Erythroblast (primary cell): ENCODE measurements at regions not wholly inside any gene's neighbourhood (a gene's known extent, or its start where the extent isn't known, plus 50 kb on each side); places are given as distances from the start of the nearest gene placed in this dataset.

ENCODE experiments used
- DNase-seq, 2 experiments: peaks; one replicate each; lab custom pipeline; 2025; lab: John Stamatoyannopoulos, UW
- GATA1 ChIP-seq: IDR thresholded peaks from 2 replicates; pipeline ENCODE4 v1.6.1; 2011; ENCODE audit warnings: low read depth, mild to moderate bottlenecking, control low read depth, low read length, moderate library complexity
- POLR2A ChIP-seq: IDR thresholded peaks from 2 replicates; pipeline ENCODE4 v1.6.1; 2011; ENCODE audit warnings: mild to moderate bottlenecking, low read length

DNA sequence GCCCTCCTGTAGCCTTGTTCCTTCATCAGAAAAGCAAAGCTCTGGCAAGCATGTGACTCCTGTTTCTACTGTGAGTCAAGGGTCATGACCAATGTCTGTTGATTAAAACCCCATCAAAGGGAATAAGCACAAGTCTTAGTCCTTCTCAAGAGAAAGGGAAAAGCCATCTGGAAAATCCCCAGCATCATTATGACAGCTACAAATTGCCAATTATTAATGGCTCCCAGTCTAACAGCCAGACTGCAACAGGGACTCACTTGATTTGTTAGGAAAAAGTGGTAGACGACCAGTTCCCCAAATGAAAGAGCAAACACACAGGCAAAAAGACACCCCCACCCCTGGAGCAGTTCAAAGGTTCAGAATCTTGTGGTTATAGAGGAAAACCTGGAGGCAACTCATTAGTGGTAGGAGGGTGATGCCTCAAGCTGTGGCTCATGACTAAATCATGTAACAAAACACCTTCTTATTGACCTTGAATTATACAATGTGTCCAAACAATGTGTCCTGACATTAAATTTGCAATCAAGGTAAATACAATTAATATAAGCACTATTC is 315.7 kb downstream of the HNRNPD start:
- no peak for DNase-seq
- TF ChIP-seq GATA1 (no peak), POLR2A (no peak)

DNA sequence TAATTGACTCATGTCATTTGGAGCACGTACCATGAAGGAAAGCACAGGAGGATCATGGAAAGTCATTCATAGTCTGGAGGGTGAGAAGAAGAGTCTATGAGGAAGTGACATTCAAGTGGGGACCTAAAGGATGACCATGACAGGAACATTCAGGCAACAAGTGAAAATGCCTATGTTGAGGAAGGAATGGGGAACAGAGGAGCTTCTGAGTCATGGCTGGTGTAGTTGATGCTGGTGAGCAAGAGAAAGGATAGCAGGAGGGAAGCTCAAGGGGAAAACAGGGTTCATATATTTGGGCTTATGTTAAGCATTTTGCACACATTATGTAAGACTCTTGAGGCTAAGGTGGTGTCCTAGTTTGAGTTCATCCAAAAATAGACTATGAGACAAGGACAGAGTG is 318.6 kb downstream of the HNRNPD start:
- DNase-seq = no peak
- TF ChIP-seq POLR2A = no peak

DNA sequence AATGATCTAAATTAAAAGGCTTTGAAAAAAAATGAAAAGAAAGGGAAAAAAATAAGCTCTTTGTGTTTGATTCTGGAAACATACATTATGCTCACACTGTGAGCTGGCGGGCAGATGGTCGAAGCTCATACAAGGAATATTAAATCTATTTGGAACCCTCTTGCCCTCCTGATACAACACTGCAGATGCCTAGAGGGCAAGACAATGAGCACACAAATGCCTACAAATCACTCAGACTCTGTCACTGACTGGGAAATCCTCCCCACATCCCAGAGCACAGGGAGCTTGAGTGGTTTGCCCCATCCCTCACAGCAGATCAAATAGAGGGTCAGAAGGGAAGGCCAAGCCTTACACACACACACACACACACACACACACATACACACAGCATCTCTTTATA is 320.4 kb downstream of the HNRNPD start:
- TF ChIP-seq POLR2A = no peak
- TF ChIP-seq GATA1 = no peak
- DNase-seq = no peak

DNA sequence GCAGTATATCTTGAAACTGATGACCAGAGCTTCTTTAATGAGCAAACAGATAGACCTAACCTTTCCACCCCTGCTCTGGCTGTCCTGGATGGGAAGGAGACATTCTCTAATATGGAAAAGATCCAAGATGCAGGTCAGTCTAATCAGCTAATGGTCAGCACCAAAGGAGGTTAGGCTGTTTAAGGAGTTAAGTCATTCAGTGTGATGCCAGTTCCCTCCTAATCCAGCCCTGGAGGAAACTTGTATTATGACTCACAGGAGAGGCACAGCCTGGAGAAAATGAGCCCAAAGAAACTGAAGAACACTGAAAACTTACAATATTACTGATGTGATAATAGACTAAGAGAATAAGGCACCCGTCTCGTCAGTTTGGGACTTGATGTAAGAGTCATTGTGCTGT is 323.0 kb downstream of the HNRNPD start:
- DNase-seq = no peak
- TF ChIP-seq GATA1 (no peak), POLR2A (no peak)

DNA sequence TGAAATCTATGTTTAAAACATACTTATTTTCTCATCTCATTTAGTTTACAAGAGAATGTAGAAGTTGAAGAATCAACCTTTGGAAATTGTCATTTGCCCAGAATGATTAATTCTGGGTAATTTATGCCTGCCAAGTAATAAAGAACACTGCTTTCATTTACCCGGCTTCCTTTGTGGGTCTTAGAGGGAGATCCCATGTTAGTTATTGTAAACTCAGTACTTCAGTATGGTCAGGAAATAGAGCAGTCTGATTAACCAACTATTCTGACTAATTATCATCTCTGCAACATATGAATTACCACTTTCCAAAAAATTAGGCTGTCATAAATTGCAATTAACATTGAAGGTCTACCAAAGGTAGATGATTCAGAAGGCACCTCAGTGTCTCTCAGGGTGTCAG is 324.5 kb downstream of the HNRNPD start:
- TF ChIP-seq POLR2A (no peak), GATA1 (no peak)
- DNase-seq = no peak

DNA sequence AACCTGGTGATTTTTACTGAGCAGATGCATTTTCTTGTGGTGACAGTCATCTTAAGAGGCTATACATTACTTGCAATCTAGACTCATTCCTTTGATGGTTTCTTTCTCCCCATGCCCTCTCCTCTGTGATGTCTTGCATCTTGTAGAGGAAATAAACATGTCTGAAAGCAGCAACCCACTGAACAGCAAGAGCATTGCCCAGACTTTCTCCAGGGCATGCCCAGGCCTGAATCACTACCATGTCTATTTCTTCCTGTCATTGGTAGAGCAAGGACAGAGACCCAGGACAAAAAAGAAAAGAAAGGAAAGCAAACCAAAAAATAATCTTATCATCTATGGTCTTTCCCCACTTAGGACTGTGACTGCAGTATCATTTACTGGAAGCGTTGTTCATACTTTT is 326.1 kb downstream of the HNRNPD start:
- no peak for DNase-seq
- TF ChIP-seq POLR2A (no peak), GATA1 (no peak)

DNA sequence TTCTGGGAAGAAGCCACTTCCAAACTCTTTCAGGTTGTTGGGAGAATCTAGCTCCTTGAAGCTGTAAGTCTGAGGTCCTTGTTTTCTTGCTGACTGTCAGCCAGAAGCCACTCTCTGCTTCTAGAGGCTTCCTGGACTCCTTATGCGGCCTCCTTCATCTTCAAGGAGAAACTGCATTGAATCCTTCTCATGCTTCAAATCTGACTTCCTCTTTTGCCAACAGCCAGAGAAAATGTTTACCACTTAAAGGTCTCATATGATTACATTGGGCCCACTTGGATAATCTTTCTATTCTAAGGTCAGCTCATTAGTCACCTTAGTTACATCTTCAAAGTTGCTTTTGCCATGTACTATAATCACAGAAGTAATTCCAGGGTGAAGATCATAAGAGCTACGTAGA is 327.0 kb downstream of the HNRNPD start:
- DNase-seq = no peak
- no peak for TF ChIP-seq GATA1
- TF ChIP-seq POLR2A = no peak

DNA sequence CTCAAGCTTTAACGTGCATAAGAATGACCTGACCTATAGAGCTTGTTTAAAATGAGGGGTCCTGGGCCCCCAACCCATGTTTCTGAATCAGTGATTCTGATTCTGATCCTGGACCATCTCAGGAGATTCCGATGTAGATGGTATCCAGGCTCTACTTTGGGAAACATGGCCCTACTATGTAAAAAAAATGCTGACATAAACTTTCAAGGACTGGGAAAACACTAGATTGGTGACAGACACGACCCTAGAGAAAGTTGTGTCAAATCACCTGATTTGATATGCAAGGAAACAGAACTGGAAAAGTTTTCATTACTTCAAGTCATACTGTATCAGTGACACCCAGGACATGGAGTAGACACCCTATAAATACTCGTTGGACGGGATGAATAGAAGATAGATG is 328.5 kb downstream of the HNRNPD start:
- TF ChIP-seq GATA1 (no peak), POLR2A (no peak)
- no peak for DNase-seq

DNA sequence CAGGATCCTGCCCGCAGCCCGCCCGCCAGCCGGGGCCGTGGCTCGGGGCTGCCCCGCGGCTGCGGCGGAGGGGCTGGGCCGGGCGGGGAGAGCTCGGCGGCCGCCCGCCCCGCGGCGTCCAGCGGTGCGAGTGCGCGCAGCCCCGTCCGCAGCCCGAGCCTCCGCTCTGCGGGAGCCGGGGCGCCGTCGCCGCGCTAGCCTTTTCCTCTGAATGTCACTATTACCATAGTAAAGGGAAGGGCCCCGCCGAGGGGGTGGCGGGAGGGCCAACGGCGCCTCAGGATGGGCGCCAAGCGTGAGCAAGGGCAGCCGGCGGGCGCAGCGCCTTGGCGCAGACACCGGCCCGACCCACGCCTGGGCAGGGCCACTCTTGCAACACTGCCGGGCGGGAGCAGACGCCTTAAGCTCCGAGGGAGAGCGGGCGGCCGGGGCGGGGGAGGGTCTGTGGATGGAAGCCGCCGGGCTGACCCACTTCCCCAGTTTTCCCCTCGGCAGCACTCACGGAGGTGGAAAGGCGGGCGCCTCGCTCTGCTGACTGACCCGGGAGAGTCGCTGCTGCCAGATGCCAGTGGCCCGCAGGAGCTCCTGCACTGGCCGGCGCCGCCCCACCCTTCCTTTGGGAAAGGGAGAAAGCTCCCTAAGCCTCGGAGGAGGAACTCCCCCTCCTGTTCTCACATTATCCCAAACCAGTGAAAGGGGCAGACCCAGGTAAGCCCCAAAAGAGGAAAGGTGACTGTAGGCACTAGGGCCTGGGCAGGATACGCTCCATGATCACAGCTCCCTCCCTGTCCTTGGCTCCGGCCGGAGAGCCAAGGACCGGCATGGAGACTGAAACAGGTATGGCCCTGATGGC is 329.4 kb downstream of the HNRNPD start:
- DNase-seq = no peak
- TF ChIP-seq POLR2A = no peak
- no peak for TF ChIP-seq GATA1

DNA sequence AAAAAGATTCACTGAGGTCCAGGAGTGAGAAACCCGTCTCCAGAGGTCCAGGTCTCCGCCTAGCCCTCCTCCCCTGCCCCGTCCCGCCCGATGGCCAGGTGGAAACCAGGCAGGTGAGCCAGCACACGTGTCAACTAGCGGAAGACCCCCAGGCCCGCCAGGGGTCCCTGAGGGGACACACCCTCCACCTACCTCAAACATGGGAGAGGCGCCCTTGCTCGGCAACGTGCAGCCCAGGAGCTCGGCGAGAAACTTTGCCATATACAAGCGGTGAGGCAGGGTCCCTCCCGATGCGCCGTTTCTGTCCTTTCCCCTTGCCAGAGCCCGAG is 330.0 kb downstream of the HNRNPD start:
- DNase-seq = no peak
- TF ChIP-seq POLR2A = no peak
- no peak for TF ChIP-seq GATA1

DNA sequence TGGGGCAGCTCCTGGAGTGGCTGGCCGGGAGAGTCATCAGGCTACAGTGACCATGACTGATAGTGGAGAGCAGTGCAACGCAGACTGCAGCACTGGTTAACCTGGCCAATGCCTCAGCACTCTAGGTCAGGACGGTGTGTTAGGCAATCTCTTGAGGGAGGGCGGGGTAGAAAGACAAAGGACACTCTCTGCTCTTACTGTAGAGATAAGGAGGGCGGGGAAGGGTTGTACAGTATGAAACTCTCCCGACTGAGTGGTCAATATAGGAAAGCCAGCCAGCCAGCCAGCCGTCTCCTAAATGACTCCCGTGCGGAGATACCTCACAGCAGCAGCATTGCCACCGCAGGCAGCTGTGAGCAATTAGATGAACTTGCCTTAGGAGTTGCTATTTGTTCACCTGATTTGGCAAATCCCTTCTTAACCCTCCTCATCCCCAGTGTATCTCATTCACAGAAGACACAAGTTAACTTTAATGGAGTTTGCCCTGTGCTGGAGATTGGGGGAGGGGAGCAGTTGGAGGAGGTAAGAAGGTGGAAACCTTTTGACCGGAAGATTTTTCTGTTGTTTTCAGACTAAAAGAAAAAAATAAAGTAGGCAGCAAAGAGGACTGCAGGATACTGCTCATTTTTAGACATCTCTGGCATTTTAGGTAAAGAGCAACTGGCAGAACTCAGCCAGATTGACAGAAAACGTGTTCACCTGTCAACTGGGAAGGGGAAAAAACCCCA is 330.5 kb downstream of the HNRNPD start:
- DNase-seq = no peak
- TF ChIP-seq GATA1 (no peak), POLR2A (no peak)

DNA sequence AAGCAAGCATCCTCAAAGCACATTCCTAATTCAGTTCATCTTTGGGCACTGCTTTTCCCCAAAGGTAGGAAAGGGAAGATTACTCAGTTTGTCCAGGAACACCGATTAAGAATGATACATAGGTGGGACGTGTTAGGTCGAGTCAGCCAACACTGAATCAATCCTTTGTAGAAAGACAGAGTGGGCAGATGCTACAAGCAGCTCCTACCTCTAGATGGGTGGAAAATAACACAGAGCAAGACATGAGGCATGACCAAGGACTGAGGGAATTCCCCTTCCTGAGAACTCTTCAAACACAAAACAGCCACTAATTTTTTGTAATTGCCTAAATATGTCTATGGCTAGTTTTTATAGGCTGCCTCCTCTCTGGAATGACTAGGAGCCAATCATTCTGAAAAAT is 331.7 kb downstream of the HNRNPD start:
- TF ChIP-seq GATA1 (no peak), POLR2A (no peak)
- no peak for DNase-seq

DNA sequence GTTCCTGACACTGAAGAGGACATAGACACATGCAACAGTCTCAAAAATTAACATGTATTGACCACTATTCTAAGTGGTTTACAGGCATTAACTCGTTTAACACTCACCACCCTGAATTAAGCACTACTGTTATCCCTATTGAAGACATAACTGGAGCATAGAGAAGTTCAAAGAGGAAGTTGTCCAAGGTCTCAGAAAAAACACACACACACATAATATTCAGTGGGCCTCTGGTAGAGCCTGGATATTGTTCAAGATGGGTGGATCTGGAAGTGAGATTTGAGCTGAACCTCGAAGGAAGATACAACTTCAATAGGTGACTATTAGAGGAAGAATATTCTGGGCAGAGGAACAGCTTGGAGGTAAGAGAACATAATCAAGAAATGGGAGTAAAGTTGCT is 334.9 kb downstream of the HNRNPD start:
- no peak for DNase-seq
- TF ChIP-seq POLR2A = no peak
- no peak for TF ChIP-seq GATA1

DNA sequence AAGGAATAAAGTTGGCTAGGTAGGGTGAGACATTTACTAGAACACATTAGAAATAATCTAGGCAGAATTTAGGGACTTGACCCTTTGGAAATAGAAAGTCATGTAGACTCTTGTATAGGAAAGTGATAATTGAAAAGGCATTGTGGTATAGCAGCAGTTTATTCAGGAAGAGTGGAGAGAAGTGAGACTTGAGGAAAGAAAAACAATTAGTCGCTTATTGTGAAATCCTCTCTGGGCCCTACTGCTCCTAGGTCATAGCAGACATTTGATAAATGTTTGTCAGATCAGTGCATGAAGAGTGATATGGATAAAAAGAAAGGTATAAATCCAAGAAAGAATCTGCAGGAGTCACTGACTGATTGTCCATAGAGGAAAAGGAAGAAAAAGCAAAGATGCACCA is 337.6 kb downstream of the HNRNPD start:
- no peak for TF ChIP-seq POLR2A
- TF ChIP-seq GATA1 = no peak

DNA sequence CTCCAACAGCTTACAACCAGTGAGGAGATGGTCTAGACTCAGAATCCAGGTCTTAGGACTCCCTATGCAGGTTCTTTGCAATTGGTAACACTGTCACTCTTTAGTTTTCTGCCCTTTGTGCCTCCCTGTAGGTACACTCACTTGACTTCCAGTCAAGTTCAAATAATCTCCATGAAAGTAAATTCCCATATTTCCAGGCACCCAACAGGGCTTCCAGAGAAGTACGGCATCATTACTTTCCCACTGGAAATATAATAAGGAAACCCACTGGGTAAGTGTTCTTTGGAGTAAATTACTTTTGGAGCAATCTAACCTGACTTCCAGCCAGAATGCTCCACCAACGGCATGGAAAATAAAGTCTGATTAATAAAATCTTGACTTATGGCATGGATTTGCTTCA is 338.9 kb downstream of the HNRNPD start:
- TF ChIP-seq POLR2A (no peak), GATA1 (no peak)
- DNase-seq = no peak

More for the DNA sequence above, 337.6 kb downstream of the HNRNPD start:
- DNase-seq = no peak
